ENCODE measurements at regions not wholly inside any gene's neighbourhood (a gene's known extent, or its start where the extent isn't known, plus 50 kb on each side); places are given as distances from the start of the nearest gene placed in this dataset.

DNA sequence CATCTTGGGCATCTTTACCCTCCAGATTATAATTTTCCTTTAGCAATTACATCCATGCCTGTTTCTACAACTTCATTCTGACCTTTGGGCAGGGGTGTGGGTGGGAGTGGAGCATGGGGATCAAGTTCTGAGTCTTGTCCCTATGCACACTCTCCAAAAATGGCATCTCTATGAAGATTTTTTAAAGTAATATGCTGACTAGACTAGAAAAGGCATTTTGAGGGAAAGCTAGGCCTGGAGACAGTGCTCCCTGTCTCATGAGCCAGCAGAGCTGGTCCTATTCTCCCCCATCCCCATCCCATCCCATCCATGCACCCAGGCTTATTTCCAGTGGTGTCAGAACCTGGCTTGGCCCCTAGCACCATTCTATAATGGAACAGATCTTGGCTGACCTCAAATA, 398.0 kb upstream of the SLC24A2 start:
- BruUV-seq (replicated peaks), result no TSS peak
- Mint-ChIP-seq H3K4me3 (ENCODE audit: unreplicated experiment) (no peak overlapping the region), H3K4me1 (ENCODE audit: insufficient read depth, unreplicated experiment) (no peaks in the 10 kb centered on the region), H3K27ac (ENCODE audit: low read depth, unreplicated experiment) (no peak overlapping the region), H3K27me3 (ENCODE audit: insufficient read depth, unreplicated experiment) (no peaks in the 10 kb centered on the region), H3K36me3 (ENCODE audit: insufficient read depth, unreplicated experiment) (peaks cover 12% of the 10 kb centered on the region), H3K9me3 (ENCODE audit: unreplicated experiment) (no peaks in the 10 kb centered on the region)
- intact Hi-C loops (cut with micrococcal nuclease), result no loop called here
- POLR2A ChIA-PET, result no interaction called here
- TF ChIP-seq, protein P1, sequence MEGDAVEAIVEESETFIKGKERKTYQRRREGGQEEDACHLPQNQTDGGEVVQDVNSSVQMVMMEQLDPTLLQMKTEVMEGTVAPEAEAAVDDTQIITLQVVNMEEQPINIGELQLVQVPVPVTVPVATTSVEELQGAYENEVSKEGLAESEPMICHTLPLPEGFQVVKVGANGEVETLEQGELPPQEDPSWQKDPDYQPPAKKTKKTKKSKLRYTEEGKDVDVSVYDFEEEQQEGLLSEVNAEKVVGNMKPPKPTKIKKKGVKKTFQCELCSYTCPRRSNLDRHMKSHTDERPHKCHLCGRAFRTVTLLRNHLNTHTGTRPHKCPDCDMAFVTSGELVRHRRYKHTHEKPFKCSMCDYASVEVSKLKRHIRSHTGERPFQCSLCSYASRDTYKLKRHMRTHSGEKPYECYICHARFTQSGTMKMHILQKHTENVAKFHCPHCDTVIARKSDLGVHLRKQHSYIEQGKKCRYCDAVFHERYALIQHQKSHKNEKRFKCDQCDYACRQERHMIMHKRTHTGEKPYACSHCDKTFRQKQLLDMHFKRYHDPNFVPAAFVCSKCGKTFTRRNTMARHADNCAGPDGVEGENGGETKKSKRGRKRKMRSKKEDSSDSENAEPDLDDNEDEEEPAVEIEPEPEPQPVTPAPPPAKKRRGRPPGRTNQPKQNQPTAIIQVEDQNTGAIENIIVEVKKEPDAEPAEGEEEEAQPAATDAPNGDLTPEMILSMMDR (IDR thresholded peaks at IDR 0.05; ENCODE audit: unreplicated experiment), result no peak
- DNase-seq (ENCODE audit: unreplicated experiment), result no peak
- CTCF ChIA-PET, result no interaction called here

DNA sequence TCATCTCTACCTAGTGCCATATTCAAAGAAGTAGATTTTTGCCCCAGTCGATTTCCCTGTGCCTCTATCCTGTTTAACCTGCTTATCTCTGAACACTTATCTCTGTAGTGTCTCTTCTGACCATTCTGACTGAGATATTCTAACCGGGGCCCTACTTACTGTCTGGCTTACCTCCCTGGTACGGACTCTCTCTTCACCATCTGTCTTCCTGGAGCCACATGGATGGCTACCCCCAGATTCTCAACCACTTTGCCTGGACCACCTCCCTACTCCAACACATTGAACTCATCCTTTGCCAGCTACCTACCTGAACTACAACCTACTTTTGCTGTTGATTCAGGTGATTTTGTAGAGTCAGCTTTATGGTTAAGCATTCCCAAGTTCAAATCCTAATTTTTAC, 397.4 kb upstream of the SLC24A2 start:
- BruUV-seq (replicated peaks), result no TSS peak
- TF ChIP-seq, protein P1 (IDR thresholded peaks at IDR 0.05; ENCODE audit: unreplicated experiment), result no peak
- Mint-ChIP-seq H3K36me3 (ENCODE audit: insufficient read depth, unreplicated experiment) (peaks cover 12% of the 10 kb centered on the region), H3K27me3 (ENCODE audit: insufficient read depth, unreplicated experiment) (no peaks in the 10 kb centered on the region), H3K4me1 (ENCODE audit: insufficient read depth, unreplicated experiment) (no peaks in the 10 kb centered on the region), H3K9me3 (ENCODE audit: unreplicated experiment) (no peaks in the 10 kb centered on the region), H3K27ac (ENCODE audit: low read depth, unreplicated experiment) (no peak overlapping the region), H3K4me3 (ENCODE audit: unreplicated experiment) (no peak overlapping the region)
- no peak for DNase-seq (ENCODE audit: unreplicated experiment)
- ChIA-PET POLR2A (no interaction called here), CTCF (no interaction called here)
- intact Hi-C loops (cut with micrococcal nuclease), result no loop called here

DNA sequence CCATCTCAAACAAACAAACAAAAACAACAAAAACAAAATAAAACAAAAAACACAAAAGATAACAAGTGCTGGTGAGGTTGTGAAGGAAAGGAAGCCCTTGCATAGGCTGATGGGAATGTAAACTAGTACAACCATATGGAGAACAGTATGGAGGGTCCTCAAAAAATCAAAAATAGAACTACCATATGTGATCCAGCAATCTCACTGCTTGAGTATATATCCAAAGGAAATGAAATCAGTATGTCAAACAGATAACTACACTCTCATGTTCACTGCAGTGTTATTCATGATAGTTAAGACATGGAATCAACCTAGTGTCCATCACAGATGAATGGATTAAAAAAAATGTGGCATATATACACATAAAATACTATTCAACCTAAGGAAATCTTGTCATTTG, 395.7 kb upstream of the SLC24A2 start:
- ChIA-PET CTCF (interaction anchor here (0.7 kb wide), 1 partner anchor 40 kb away, joined by 4 read pairs; no protein-coding TSS in a partner anchor), POLR2A (no interaction called here)
- H3K4me1 Mint-ChIP-seq (ENCODE audit: insufficient read depth, unreplicated experiment), result no peaks in the 10 kb centered on the region
- H3K27me3 Mint-ChIP-seq (ENCODE audit: insufficient read depth, unreplicated experiment), result no peaks in the 10 kb centered on the region
- TF ChIP-seq, protein P1 (IDR thresholded peaks at IDR 0.05; ENCODE audit: unreplicated experiment), result no peak
- H3K4me3 Mint-ChIP-seq (ENCODE audit: unreplicated experiment), result no peak overlapping the region
- no peak overlapping the region for H3K27ac Mint-ChIP-seq (ENCODE audit: low read depth, unreplicated experiment)
- no peaks in the 10 kb centered on the region for H3K9me3 Mint-ChIP-seq (ENCODE audit: unreplicated experiment)
- no TSS peak for BruUV-seq (replicated peaks)
- intact Hi-C loops (cut with micrococcal nuclease), result loop anchor here (5.0 kb wide), 1 partner anchor 408 kb away; no protein-coding TSS in a partner anchor
- H3K36me3 Mint-ChIP-seq (ENCODE audit: insufficient read depth, unreplicated experiment), result peaks cover 12% of the 10 kb centered on the region
- no peak for DNase-seq (ENCODE audit: unreplicated experiment)

DNA sequence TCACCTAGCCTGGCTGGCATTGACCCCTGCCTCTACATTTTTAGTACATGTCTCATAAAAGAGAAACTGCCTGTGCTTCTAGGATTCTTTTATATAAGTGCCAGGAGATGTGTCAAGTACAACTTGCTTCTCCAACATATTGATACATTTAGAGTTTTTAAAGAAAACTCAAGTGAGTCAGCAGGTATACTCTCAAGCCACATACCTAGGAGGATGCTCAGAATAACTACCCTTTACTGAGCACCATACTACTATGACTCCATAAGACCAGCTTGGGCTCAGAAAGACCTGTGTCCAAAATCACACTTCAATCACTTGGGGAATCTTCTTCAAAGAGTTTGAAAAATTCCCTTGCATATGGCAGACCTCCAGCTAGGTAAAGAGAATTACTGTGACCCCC, 389.8 kb upstream of the SLC24A2 start:
- no TSS peak for BruUV-seq (replicated peaks)
- intact Hi-C loops (cut with micrococcal nuclease), result no loop called here
- POLR2A ChIA-PET, result no interaction called here
- TF ChIP-seq, protein P1 (IDR thresholded peaks at IDR 0.05; ENCODE audit: unreplicated experiment), result no peak
- no peak for DNase-seq (ENCODE audit: unreplicated experiment)
- CTCF ChIA-PET, result interaction anchor here (0.6 kb wide), 1 partner anchor 61 kb away, joined by 4 read pairs; no protein-coding TSS in a partner anchor
- no peak overlapping the region for H3K27ac Mint-ChIP-seq (ENCODE audit: low read depth, unreplicated experiment)
- H3K27me3 Mint-ChIP-seq (ENCODE audit: insufficient read depth, unreplicated experiment), result peaks cover 15% of the 10 kb centered on the region
- H3K9me3 Mint-ChIP-seq (ENCODE audit: unreplicated experiment), result no peaks in the 10 kb centered on the region
- no peak overlapping the region for H3K4me3 Mint-ChIP-seq (ENCODE audit: unreplicated experiment)
- H3K4me1 Mint-ChIP-seq (ENCODE audit: insufficient read depth, unreplicated experiment), result no peaks in the 10 kb centered on the region
- no peaks in the 10 kb centered on the region for H3K36me3 Mint-ChIP-seq (ENCODE audit: insufficient read depth, unreplicated experiment)

Data from MCF 10A (cell line).